B cell (primary cell): ENCODE measurements at regions not wholly inside any gene's neighbourhood (a gene's known extent, or its start where the extent isn't known, plus 50 kb on each side); places are given as distances from the start of the nearest gene placed in this dataset.

Experiments used
- ATAC-seq: fragments of 200-7000 bp; cut with Tn5 transposase; one replicate; pipeline ENCODE4 v1.10.0; 2021; ENCODE audit warnings: low read depth, mild to moderate bottlenecking, moderate number of reproducible peaks, moderate library complexity
- CTCF ChIA-PET: fragments of 350-600 bp; sonication (Branson Sonifier 250); formaldehyde crosslinking; loops from one replicate; lab custom pipeline; 2021; ENCODE audit warnings: antibody characterized with exemption, inconsistent platforms; lab: Charles Lee
- POLR2A ChIA-PET: fragments of 350-600 bp; sonication (Branson Sonifier 250); formaldehyde crosslinking; loops from one replicate; lab custom pipeline; 2021; ENCODE audit warnings: antibody characterized with exemption; lab: Charles Lee
- DNase-seq: peaks from one replicate; pipeline ENCODE4 v3.0.0; 2013
- H2AFZ ChIP-seq: 2 replicates; pipeline ENCODE4 v1.6.1; 2012; ENCODE audit warnings: mild to moderate bottlenecking, low read depth, low read length; ENCODE audit not compliant: insufficient read depth, poor library complexity, severe bottlenecking
- H3K27ac ChIP-seq, 2 donors: 1 replicate in 1 of 2; 2 replicates in 1 of 2; pipeline ENCODE4 v1.5.1; 2012 to 2013; ENCODE audit warnings: low read length in 2 of 2, mild to moderate bottlenecking in 2 of 2, moderate library complexity in 1 of 2
- H3K27me3 ChIP-seq, 4 experiments: fragments of 200-600 bp in 1 of 4; sonication (generic) in 1 of 4; replicated peaks in 1 of 4; 1 replicate in 2 of 4; 2 replicates in 2 of 4; pipeline versions ENCODE4 v1.6.1 to v1.7.0; 2013 to 2016; ENCODE audit warnings: low read length in 3 of 4, mild to moderate bottlenecking in 2 of 4, mixed read lengths in 1 of 4, moderate library complexity in 1 of 4; ENCODE audit not compliant: insufficient read depth in 4 of 4, control insufficient read depth in 3 of 4; ENCODE audit errors: control extremely low read depth in 1 of 4
- H3K36me3 ChIP-seq, 2 experiments: replicated peaks in 1 of 2; 1 replicate in 1 of 2; 2 replicates in 1 of 2; pipeline versions ENCODE4 v1.6.1 to v1.7.1; 2013; ENCODE audit warnings: low read length in 1 of 2; ENCODE audit not compliant: insufficient read depth in 2 of 2, control insufficient read depth in 1 of 2; ENCODE audit errors: control extremely low read depth in 1 of 2, extremely low read depth in 1 of 2
- H3K4me1 ChIP-seq, 2 donors: fragments of 200-600 bp in 1 of 2; sonication (generic) in 1 of 2; 1 replicate in 1 of 2; 2 replicates in 1 of 2; pipeline versions ENCODE4 v1.5.1 to v1.6.1; 2013 to 2017; ENCODE audit warnings: low read length in 2 of 2; ENCODE audit not compliant: control insufficient read depth in 2 of 2, insufficient read depth in 2 of 2
- H3K4me2 ChIP-seq: replicated peaks from 2 replicates; pipeline ENCODE3; 2012; ENCODE audit warnings: mild to moderate bottlenecking, low read depth, low read length; ENCODE audit not compliant: poor library complexity, severe bottlenecking
- H3K4me3 ChIP-seq, 5 experiments: fragments of 200-600 bp in 1 of 5; sonication (generic) in 1 of 5; 1 replicate in 3 of 5; 2 replicates in 2 of 5; pipeline versions ENCODE4 v1.5.1 to v1.7.0; 2011 to 2016; ENCODE audit warnings: low read length in 4 of 5, mild to moderate bottlenecking in 4 of 5, low read depth in 2 of 5, control low read depth in 1 of 5, moderate library complexity in 1 of 5; ENCODE audit not compliant: insufficient read depth in 1 of 5; ENCODE audit errors: control extremely low read depth in 1 of 5, extremely low read depth in 1 of 5
- H3K79me2 ChIP-seq: fragments of 200-600 bp; sonication (generic); one replicate; pipeline ENCODE4 v1.6.0; 2016; ENCODE audit warnings: low read length; ENCODE audit not compliant: control insufficient read depth, insufficient read depth
- H3K9ac ChIP-seq: fragments of 200-600 bp; sonication (generic); 2 replicates; pipeline ENCODE4 v1.6.1; 2017; ENCODE audit warnings: mild to moderate bottlenecking, low read length, moderate library complexity
- H3K9me3 ChIP-seq, 3 donors: one replicate each; pipeline versions ENCODE4 v1.6.1 to v1.7.1; 2013; ENCODE audit warnings: low read length in 2 of 3; ENCODE audit not compliant: control insufficient read depth in 2 of 3, insufficient read depth in 1 of 3; ENCODE audit errors: control extremely low read depth in 1 of 3
- H4K20me1 ChIP-seq: 2 replicates; pipeline ENCODE4 v1.6.0; 2012; ENCODE audit warnings: mild to moderate bottlenecking, low read length; ENCODE audit not compliant: insufficient read depth, control insufficient read depth, poor library complexity, severe bottlenecking
- H3K27ac Mint-ChIP-seq: one replicate; pipeline ENCODE4 v1.8.0; 2021; ENCODE audit warnings: mixed read lengths
- H3K27me3 Mint-ChIP-seq: one replicate; pipeline ENCODE4 v1.8.0; 2021; ENCODE audit warnings: mixed read lengths
- H3K4me1 Mint-ChIP-seq: one replicate; pipeline ENCODE4 v1.8.0; 2021; ENCODE audit warnings: mixed read lengths
- H3K4me3 Mint-ChIP-seq: one replicate; pipeline ENCODE4 v1.8.0; 2021; ENCODE audit warnings: mixed read lengths
- H3K9me3 Mint-ChIP-seq: one replicate; pipeline ENCODE4 v1.8.0; 2022; ENCODE audit warnings: mixed read lengths; ENCODE audit not compliant: insufficient read depth
- CTCF ChIP-seq: fragments of 200-600 bp; IDR thresholded peaks from one replicate; pipeline ENCODE4 v1.8.0; 2022; ENCODE audit warnings: antibody characterized with exemption, mild to moderate bottlenecking
- EZH2 ChIP-seq: IDR thresholded peaks from 2 replicates; pipeline ENCODE4 v1.6.1; 2012; ENCODE audit warnings: borderline replicate concordance, low read depth, mild to moderate bottlenecking, moderate library complexity, low read length; ENCODE audit not compliant: insufficient read depth, poor library complexity, severe bottlenecking
- WGBS: methylation state at CpG from one replicate; pipeline ENCODE4 v1.1.5; 2013; ENCODE audit warnings: missing lambda C conversion rate; ENCODE audit not compliant: insufficient coverage; 5-methylcytosine and 5-hydroxymethylcytosine counted together
- intact Hi-C: fragments of 100-400 bp; cut with micrococcal nuclease; formaldehyde crosslinking; loops from one replicate; pipeline ENCODE4 v1.10.0; 2022

- intact Hi-C loops = no loop called here
- Mint-ChIP-seq H3K27me3 (peaks cover 14% of the 10 kb centered on the region), H3K27ac (no peak overlapping the region), H3K9me3 (no peaks in the 10 kb centered on the region), H3K4me1 (peaks cover 1% of the 10 kb centered on the region), H3K4me3 (no peak overlapping the region)
- Histone ChIP-seq H3K9ac (no peak overlapping the region), H3K4me3 (no peak overlapping the region), H3K9me3 (no peaks in the 10 kb centered on the region), H3K36me3 (no peaks in the 10 kb centered on the region), H3K27me3 (no peaks in the 10 kb centered on the region), H3K79me2 (no peaks in the 10 kb centered on the region), H4K20me1 (no peaks in the 10 kb centered on the region), H3K4me2 (no peak overlapping the region), H2AFZ (no peak overlapping the region), H3K4me1 (no peaks in the 10 kb centered on the region), H3K27ac (no peak overlapping the region)
- ChIA-PET POLR2A (no interaction called here), CTCF (no interaction called here)
- no peak for DNase-seq
- WGBS = 86% methylated on average over 1 of the region's 1 CpG
- TF ChIP-seq CTCF (no peak), EZH2 (no peak)
- ATAC-seq = no peak
These were observed 681.0 kb upstream of the ID2 start for GRCh38 chr2:8000870-8001269.

GRCh38 chr2:8002765-8003393, 679.0 kb upstream of the ID2 start:
- Histone ChIP-seq H3K27me3 (no peaks in the 10 kb centered on the region), H3K27ac (no peak overlapping the region), H3K4me3 (no peak overlapping the region), H4K20me1 (no peaks in the 10 kb centered on the region), H3K36me3 (no peaks in the 10 kb centered on the region), H3K79me2 (no peaks in the 10 kb centered on the region), H3K4me2 (no peak overlapping the region), H3K4me1 (no peaks in the 10 kb centered on the region), H2AFZ (no peak overlapping the region), H3K9ac (no peak overlapping the region), H3K9me3 (no peaks in the 10 kb centered on the region)
- Mint-ChIP-seq H3K27me3 (peaks cover 14% of the 10 kb centered on the region), H3K9me3 (no peaks in the 10 kb centered on the region), H3K27ac (no peak overlapping the region), H3K4me3 (no peak overlapping the region), H3K4me1 (peaks cover 1% of the 10 kb centered on the region)
- WGBS = no CpG with 5 or more reads among the region's 8 CpGs
- intact Hi-C loops = no loop called here
- CTCF ChIA-PET = no interaction called here
- DNase-seq = no peak
- no peak for TF ChIP-seq CTCF
- no peak for TF ChIP-seq EZH2
- POLR2A ChIA-PET = no interaction called here
- ATAC-seq = no peak
